GM19099 (cell line): ENCODE measurements at regions not wholly inside any gene's neighbourhood (a gene's known extent, or its start where the extent isn't known, plus 50 kb on each side); places are given as distances from the start of the nearest gene placed in this dataset.

Source experiments
- POLR2A ChIP-seq: IDR thresholded peaks from 3 replicates; pipeline ENCODE4 v1.6.1; 2011; ENCODE audit warnings: low read depth; ENCODE audit not compliant: insufficient read length; ENCODE audit errors: extremely low read depth

DNA sequence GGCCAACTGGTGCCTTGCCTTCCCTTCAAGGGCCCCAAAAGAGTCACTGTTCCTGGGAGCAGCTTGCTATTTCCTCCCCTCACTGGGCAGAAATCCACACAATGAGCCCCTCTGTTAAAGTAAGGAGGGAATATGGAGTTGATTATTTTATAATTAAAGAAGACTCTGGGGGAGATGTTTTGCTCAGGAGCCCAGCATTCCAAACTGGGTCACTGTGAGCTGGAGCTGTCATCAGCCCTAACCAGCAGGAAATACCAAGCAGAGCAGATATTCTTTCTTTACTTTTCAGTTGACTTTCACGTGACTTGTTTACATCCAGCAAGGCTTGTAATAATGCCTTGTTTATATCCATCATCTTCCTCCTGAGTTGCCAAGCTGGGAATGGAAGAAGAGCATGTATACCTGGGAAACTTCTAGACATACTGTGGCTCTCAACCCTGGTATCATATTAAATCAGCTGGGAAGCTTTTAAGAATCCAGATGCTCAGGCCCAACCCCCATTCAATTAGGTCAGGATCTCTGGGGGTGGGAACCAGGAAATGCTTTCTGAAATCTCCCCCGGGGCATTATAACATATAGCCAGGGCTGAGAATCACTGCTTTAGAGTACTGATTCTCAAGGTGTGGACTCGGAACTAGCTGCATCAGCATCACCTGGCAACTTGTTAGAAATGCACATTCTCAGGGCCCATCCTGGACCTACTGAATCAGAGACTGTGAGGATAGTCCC lies 175.6 kb upstream of the MYLIP start:
- no peak for TF ChIP-seq POLR2A

DNA sequence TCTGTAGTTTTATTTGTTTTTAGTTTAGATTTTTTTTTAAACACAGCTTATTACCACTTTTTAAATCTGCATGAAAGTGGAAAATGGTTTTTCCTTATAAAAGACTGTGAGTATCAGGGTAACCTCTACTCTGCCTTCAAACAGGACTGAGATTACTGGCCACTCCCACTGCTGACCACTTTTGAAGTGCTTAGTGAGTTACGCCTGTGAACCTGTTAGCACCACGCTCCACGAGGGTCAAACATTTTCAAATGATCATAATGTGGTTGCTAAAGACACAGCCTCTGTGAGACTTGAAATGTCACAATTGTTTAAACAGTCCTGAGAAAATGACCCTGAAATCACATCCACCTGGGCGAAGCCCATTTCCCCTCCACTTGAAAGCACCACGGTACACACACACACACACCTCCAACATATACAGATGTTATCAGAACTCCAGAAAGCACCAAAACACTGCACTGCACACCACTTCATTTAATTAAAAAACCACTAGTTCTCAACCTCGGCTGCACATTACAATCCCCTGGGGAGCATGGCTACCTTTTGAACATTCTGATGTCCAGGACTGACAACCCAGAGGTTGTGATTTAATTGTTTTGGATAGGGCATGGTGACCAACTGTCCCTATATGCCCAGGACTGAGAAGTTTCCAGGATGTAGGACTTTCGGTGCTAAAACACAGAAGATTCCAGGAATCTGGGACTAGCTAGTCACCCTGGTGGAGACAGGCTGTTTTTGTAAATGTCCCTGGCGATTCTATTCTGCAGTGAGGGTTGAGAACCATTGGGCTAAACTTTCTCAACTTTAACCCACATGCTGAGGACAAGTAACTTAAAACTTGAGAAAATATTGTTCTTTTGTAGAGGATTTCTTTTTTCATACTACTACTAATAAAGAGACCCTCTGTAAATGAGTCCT lies 176.4 kb upstream of the MYLIP start:
- TF ChIP-seq POLR2A, result no peak

DNA sequence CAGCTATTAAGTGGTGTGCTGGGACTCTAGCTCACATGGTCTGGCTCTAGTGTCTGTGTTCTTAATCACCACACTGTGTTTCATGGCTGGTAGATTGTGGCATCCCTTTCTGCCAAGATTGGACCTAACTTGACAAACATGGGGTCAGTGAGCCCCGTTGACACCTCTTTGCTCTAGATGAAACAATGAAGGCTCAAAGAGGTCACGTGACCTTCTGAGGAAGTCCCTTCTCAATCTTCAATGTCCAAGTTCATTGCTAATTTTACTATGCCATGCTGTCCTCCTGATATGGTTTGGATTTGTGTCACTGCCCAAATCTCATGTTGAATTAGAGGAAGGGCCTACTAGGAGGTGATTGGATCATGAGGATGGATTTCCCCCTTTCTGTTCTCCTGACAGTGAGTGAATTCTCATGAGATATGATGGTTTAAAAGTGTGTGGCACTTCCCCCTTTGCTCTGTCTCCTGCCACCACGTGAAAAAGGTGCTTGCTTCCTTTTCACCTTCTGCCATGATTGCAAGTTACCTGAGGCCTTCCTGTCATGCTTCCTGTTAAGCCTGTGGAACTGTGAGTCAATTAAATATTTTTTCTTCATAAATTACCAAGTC lies 177.8 kb upstream of the MYLIP start:
- TF ChIP-seq POLR2A, result no peak

DNA sequence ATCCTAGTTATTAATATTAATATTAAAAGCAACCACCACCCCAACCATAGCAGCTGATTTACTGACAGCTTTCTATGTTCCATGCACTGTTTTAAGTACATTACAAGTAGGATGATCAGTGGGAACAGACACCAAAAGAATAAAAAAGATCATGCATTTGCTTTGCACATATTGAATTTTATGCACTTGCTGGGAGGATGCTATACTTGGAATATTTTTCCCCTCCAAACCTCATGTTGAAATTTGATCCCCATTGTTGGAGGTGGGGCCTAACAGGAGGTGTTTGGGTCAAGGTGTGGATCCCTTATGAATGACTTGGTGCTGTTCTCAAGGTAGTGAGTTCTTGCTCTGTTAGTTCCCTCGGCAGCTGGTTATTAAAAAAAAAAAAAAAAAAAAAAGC lies 178.9 kb upstream of the MYLIP start:
- no peak for TF ChIP-seq POLR2A

DNA sequence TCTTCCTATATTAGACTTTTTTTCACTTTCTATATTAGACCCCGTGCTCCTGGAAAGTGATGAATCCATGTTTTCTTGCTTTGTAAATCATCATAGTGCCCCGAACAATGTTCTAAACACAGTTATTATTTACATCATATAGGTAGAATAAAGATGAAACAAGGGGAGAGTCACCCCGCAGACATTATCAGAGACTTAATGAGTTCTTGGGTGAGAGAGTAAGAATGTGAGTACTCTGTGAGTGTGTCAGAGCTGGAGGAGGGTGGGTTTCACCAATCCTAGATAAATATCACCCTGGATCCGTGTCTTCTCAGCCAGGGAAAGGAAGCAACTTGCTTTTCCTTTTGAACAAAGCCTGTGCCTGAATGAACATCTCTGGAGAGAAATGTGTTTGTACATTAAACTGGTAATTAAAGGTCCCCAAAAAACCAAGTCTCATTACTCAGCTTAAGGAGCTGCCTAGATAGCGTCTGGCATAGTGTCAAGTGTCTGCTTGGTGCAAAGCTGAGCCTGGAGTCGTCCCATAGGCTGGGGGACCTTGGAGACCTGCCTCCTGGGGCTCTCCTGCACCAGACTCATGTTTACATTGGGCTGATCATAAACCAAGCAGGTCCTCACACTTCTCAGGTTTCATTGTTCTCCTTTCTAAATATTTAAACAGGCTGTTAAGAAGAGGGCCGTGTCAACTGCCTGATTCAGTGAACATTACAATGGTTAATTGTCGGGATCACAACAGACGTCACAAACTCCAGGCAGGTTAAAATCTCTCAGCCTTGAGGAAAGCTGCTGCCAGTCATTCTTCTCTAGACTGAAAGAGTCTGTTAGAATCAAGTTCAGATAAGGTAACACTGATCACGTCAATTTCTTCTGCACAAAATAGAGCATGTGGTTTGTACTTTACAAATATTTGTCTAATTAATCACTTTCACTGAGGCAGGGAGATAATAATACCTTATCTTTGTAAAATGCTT lies 179.7 kb upstream of the MYLIP start:
- no peak for TF ChIP-seq POLR2A

DNA sequence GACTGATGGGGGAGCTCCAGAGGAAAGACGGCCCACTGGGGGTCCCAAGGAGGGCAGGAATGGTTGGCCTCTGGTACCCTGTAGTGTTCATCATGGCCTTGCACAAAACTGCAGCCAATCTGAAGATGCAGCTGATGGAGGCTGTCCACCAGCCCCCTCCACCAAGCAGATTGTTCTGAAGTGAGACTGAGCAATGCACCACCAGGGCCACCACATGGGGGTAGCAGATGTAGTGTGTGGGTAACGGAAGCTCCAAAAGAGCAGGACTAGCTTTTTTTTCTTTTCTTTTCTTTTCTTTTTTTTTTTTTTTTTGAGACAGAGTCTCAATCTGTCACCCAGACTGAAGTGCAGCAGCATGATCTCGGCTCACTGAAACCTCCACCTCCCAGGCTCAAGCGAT lies 181.0 kb upstream of the MYLIP start:
- no peak for TF ChIP-seq POLR2A

DNA sequence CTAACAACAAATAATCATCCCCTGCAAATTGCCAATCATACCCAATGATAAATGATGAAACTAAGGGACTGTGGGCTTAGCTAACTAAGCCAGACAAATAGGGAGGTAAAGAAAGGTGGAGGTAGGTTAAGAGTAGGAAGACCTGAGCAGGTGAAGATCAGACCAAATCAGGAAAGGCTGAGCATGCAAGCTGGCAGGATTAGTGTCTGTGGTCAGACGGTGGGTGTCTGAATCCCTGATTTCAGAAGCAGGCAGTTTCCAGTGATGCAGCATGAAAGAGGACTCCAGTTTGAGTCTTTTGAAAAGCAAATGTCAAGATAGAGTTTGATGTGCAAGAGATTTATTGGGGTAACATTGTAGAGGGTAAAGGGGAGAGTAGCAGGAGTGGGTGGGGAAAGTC lies 181.4 kb upstream of the MYLIP start:
- TF ChIP-seq POLR2A, result no peak

DNA sequence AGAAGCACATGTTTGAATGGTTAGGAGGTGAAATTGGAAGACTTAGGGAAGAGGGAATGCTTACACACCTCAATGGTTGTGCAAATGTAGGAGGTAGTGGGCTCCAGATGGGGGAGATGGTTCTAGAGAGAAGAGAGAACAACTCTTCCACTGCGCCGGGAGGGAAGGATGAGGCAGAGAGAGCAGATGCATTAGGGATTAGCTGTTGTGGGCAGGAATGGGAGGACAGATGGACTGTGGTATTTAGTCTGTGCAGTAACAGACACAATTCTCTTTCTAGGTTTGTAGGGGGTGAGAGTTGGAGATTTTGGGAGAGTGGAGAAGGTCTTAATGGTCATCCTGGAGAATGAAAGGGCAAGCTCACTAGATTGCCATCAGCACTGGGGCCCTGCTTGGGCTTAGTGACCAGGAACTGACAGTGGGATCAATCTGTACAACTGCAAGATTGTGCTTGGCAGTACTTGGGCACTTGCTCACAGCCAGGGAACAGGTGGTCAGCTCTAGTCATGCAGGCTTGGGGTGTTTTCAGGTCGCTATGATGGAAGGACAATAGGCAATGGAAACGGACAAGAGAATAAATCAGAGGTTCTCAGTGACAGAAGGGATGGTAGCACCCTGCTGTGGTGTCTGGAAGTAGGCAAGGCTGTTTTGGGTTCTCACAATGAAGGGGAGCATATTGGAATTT lies 182.0 kb upstream of the MYLIP start:
- TF ChIP-seq POLR2A, result no peak

DNA sequence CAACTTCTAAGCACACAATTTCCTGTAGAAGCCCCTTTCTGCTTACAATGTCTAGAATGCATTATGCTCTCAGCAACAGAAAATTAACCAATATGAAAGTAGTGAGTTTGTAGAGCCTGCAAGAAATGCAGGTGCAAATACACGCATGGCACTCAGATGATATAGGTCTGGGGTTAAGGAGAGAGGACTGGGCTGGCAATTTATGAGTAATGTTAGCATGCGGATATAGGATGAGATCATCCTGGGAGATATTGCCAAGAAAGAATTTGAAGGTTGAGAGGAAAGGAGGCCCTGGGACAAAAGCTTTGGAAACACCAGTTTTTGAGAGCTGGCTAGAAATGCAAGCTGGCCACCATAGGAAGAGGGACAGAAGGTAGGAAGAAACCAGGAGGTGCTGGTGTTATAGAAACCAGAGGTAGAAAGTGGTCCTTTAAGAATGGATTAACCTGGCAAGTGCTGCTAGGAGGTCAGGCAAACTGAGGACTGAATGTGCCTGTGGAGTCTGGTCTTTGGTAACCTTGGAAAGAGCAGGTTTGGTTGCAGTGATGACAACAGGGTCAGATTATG lies 183.2 kb upstream of the MYLIP start:
- TF ChIP-seq POLR2A, result no peak

DNA sequence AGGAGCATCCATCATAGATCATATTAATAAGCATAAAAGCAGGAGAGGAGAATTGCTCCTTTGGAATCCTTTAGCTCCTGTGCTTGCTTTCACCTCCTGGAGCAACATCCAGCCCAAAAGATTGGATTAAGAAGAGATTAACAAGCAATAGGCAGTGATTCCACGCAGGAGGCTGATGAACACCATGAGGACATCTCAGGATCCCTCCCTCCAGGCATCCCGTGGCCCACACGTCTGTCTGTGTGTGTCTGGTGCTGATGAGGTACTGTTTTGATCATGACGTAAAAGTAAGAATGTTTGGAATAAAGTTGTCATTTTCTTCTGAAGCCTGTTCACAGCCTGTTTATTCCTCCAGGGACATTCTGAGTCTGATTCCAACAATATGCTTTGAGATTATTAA lies 185.5 kb upstream of the MYLIP start:
- TF ChIP-seq POLR2A, result no peak

DNA sequence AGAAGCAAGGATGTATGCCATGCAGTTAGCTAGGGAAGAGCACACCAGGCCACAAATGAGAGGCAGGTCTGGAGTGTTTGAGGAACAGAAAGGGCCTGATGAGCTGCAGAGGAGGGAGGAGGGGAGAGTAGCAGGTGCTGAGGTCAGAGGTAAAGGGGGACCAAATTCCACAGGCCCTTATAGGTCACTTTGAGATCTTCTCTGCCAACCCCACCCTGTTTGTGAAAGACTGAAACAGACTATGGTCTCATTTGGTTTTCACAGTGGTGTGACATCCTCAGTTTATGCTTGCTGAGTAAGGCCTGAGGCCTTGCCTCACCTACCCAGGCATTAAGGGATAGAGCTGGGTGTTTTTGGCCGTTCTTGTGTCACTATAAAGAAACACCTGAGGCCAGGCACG lies 187.7 kb upstream of the MYLIP start:
- no peak for TF ChIP-seq POLR2A

DNA sequence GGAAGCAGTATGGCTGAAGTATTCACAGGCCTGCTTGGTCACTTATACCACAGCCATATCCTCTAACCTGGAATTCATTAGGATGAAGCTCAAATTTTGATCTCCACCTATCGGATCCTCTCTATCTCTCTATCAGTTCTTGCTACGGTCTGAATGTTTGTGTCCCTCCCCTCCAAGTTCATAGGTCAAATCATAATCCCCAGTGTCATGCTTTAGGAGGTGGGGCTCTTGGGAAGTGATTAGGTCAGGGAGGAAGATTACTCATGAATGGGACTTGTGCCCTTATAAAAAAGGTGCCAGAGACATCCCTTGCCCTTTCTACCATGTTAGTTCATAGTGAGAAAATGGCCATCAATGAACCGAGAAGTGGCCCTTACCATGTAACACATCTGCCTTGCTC lies 190.8 kb upstream of the MYLIP start:
- TF ChIP-seq POLR2A, result no peak

DNA sequence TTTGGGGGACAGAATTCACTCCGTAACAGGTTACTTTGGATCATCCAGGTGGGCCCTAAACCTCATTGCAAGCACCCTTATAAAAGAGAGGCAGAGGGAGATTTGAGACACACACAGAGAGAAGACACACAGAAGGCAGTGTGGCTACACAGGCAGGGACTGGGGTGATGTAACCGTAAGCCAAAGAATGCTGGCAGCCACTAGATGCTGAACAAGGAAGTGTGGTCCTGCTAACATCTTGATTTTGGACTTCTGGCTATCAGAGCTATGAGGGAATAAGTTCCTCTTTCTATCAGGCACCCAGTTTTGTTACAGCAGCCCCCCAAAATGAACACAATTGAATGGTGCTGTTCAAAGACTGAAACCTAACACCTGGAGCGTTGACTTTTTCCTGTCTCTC lies 191.3 kb upstream of the MYLIP start:
- TF ChIP-seq POLR2A, result no peak

DNA sequence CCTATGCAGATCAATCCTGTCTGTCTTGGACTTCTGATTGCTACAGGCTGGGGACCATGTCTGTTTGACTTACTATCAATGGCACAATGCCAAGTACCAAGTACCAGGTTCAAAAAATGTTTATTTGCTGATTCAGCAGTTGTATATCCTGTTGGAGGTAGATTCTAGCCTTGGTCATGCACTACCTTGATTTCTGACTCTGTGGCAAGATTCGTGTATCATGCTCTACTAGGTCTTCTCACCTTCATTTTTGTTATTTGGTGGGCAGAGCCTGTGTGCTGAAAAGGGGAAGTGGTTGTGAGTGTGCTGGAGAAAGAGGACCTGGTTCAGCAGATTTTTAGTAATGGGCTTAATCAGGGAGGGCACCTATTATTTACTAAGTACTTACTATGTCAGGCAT lies 192.4 kb upstream of the MYLIP start:
- no peak for TF ChIP-seq POLR2A
